ENCODE measurements at regions not wholly inside any gene's neighbourhood (a gene's known extent, or its start where the extent isn't known, plus 50 kb on each side); places are given as distances from the start of the nearest gene placed in this dataset.

DNA sequence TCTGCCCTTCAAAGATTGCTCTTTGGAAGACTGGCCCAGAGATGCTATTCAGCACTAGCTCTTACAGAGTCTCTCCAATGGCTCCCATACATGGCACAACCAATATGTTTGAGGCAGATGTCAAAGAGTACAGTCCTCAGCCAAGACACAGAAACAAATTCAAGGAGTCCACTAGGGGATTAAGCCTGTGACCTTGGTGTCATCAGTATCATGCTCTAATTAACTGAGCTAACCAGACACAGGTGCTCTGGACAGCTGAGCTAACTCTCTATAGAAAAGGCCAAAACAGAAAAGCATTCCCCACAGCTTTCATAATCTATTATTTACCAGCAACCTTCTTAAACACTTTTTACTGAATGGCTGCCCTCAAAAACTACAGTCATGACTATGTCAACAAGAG lies 666.0 kb upstream of the PLXNA2 start:
- TF ChIP-seq, protein P1, sequence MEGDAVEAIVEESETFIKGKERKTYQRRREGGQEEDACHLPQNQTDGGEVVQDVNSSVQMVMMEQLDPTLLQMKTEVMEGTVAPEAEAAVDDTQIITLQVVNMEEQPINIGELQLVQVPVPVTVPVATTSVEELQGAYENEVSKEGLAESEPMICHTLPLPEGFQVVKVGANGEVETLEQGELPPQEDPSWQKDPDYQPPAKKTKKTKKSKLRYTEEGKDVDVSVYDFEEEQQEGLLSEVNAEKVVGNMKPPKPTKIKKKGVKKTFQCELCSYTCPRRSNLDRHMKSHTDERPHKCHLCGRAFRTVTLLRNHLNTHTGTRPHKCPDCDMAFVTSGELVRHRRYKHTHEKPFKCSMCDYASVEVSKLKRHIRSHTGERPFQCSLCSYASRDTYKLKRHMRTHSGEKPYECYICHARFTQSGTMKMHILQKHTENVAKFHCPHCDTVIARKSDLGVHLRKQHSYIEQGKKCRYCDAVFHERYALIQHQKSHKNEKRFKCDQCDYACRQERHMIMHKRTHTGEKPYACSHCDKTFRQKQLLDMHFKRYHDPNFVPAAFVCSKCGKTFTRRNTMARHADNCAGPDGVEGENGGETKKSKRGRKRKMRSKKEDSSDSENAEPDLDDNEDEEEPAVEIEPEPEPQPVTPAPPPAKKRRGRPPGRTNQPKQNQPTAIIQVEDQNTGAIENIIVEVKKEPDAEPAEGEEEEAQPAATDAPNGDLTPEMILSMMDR (IDR thresholded peaks at IDR 0.05; ENCODE audit: insufficient read depth, low read length, poor library complexity, severe bottlenecking), result no peak
- TF ChIP-seq EZH2phosphoT487 (conservative IDR thresholded peaks at IDR 0.05; ENCODE audit: low read length), result no peak

Measured in SU-DHL-6 (cell line).